GM21528 (cell line): ENCODE measurements at regions not wholly inside any gene's neighbourhood (a gene's known extent, or its start where the extent isn't known, plus 50 kb on each side); places are given as distances from the start of the nearest gene placed in this dataset.
"Not testable (repeated sequence)": the region's sequence is repeated elsewhere in the genome, so short reads cannot be mapped to it uniquely, and the experiment has no call there.

Experiments
- ATAC-seq: cut with Tn5 transposase; IDR thresholded peaks from one replicate; pipeline ENCODE4 v1.9.1; 2021; ENCODE audit warnings: mild to moderate bottlenecking, moderate library complexity; ENCODE audit not compliant: unreplicated experiment, low FRiP score

DNA sequence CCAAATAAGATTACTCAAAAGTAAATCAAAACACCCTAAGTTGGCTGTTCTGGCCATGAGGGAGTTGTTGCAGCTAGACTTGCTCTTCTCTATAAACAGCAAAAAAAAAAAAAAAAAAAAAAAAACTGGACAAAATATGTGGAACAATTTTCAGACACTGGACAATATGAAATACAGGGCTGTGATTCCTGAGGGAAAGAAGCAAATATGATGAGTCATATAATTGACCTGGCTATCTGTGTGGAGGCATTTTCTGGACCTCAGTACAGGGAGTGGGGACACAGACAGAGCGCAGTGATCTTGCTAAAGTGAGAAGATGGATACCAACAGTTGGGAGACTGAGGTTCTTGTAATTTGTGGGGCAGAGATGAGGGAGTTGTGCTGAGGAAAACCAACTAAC lies 192.0 kb upstream of the HAND2 start:
- ATAC-seq: no peak

- ATAC-seq: not testable (repeated sequence)
Observed at GRCh38 chr4:173718504-173718903, 188.5 kb upstream of the HAND2 start.

DNA sequence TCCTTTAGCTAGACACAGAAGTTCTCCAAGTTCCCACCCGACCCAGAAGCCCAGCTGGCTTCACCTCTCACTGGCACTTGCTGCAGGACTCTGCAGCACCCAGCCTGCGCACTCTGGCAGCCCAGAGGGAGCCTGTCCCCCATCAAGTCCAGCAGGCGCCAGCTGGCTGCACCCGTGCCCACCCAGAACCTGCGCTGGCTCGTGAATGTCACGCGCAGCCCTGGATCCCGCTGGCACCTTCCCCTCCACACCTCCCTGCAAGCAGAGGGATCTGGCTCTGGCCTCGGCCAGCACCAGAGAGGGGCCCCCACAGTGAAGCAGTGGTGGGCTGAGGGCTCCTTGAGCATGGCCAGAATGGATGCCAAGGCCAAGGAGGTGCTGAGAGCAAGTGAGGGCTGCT lies 187.6 kb upstream of the HAND2 start:
- no peak for ATAC-seq

GRCh38 chr4:173714456-173714855 lies 184.4 kb upstream of the HAND2 start:
- no peak for ATAC-seq

DNA sequence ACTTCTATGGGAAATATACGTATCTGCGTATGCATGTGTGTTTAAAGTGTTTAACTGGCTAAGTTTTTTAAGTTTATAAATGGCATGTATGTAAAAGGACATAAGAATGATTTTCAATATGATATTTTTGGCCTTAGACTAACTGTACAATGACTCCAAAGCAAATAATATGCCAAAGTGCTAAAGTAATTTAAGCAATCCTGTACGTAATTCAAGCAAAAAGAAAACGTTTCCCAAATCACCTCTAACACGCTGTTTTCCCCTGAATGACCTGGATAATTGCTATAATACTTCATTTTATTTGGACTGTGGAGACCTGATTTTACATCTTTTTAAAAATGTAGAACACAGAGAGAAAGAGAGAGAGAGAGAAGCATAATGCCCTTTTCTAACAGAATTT lies 183.0 kb upstream of the HAND2 start:
- ATAC-seq: no peak

DNA sequence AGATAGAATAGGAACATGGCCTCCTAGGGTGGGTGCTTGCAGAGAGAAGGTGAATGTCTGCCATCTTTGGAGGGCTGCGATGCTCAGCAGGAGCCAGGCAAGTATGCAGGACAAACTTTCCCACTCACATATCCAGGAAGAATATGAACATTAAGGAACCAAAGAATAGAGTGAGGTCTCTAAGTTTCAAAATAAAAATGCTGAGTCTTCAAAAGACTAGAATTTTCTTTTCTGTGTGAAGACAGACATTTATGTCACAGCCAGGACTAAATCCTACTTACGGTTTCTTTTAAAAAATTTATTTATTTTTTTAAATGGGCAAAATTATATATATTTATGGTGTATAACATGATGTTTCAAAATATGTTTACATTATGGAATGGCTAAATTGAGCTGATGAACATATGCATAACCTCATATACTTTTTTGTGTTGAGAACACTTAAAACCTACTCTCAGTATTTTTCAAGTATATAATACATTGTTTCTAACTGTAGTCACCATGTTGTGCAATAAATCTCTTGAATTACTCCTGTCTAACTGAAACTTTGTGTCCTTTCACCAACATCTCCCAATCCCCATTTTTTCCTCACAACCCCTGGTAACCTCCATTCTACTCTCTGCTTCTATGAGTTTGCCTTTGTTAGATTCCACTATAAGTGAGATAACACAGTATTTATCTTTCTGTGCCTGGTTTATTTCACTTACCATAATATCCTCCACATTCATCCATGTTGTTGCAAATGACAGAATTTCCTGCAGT lies 177.8 kb upstream of the HAND2 start:
- ATAC-seq: no peak

DNA sequence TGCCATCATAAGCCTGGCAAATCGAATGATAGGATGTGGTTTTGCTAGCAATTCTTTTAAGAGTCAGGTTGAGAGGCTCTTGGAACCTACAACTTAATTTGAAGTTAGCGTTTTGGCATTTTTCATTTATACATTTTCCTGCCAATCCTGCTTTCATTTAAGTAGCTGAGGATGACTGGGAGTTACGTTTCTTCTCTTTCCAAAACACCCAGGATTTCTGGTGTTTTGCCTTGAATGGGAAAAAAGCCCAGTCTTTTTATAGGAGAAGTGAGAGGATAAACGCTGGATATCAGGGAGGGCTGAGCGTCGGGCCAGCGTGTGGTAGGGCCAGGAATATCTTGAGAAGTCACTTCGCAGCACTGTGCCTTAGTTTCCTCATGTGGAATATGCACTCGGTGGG lies 174.2 kb upstream of the HAND2 start:
- no peak for ATAC-seq

DNA sequence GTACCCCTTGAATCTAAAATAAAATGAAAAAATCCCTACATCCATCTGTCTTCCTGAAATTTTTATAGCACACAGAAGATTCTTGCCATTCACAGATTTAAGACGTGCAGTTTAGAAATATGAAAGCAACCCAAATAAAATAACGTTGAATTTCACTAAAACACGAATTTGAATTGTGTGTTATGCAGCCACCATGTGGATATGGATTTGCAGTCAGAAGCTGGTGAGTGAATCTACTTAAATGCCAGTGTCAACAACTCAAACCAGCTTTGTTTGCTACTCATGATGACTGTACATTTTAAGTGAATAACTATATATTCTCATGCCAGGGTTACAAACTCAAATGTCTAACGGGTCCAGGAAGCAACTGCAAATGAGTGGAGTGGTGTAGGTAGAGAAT lies 173.0 kb upstream of the HAND2 start:
- ATAC-seq: no peak

- ATAC-seq: no peak
Observed at GRCh38 chr4:173700650-173701049, 170.6 kb upstream of the HAND2 start.

GRCh38 chr4:173699841-173700475 lies 169.9 kb upstream of the HAND2 start:
- ATAC-seq: no peak

- no peak for ATAC-seq
Observed at GRCh38 chr4:173698557-173699262, 168.7 kb upstream of the HAND2 start.

DNA sequence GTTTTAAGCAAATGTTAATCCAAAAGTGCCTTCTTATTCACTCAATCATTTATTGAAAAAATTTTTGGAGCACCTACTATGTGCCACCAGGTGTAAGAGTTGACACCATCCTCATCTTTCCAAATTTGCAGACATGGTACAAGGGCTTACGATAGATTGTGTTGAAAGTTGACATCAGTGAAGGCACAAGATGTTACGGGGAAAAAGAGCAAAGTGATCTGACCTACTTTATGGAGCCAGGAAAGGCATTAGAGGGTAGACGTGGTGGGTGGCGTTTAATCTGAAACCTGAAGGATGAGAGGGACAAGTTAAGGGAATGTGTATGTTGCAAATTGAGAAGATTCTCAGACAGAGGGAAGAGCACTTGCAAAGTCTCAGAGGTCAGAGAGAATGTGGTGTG lies 167.8 kb upstream of the HAND2 start:
- ATAC-seq: no peak

DNA sequence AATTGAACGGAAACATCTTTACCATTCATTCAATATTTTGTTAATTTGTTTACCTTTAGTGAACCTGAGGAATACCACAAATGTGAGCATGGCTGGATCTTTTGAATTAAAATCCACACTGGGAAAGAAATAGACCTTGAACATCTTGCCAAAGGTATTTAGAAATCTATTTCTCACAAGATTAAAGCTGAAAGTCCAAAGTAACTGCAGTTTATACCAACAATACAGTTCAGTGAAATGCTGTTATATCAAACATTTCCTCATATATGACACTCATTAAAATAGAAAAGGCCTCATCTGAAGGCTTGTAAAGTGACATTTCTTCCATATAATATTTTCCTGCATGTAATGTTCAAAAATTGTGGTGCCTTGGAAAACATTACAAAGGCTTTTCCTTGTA lies 166.5 kb upstream of the HAND2 start:
- no peak for ATAC-seq

- no peak for ATAC-seq
Observed at GRCh38 chr4:173696011-173696410, 166.0 kb upstream of the HAND2 start.

DNA sequence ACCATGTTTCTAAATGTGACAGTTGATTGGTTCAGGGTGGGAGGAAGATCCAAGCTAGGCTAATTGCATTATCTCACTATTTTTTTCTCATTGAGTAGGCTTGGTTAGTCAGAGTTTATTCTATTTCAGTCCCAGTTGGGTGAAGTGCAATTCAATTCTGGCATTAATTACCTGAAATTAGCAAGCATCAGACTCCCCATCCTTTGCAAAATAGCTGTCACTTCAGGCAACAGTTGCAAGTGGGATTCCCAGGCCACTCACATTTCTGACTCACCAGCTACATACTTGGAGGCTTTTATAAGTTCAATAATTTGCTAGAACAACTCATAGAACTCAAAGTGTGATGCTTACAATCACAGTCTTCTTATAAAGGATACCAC lies 155.8 kb upstream of the HAND2 start:
- no peak for ATAC-seq

DNA sequence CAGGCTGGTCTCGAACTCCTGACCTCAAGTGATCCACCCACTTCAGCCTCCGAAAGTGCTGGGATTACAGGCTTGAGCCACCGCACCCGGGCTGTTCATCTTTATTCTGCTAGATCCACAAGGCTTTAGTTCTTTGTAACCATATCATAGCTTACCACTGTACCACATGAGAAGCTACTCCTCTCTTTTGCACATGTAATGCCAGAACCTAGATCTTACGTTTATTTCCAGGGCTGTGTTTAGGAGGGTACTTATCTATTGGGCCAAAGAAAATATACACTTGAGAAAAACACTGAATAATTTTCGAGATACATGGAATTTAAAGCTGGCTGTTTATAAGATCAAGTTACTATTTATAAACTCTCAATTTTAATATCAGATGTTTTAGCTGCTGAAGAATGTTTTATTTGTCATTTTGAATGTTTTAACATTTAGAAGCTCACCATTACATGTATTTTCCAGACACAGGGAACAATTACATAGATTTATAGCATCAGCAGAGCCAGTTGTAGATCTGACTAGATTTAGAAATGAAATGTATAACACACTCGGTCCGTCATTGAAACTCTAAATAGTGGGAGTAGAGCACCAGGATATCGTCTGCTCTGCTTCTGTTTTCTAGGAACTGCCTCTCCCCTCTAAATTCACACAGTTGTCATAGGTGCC lies 155.3 kb upstream of the HAND2 start:
- ATAC-seq: no peak

DNA sequence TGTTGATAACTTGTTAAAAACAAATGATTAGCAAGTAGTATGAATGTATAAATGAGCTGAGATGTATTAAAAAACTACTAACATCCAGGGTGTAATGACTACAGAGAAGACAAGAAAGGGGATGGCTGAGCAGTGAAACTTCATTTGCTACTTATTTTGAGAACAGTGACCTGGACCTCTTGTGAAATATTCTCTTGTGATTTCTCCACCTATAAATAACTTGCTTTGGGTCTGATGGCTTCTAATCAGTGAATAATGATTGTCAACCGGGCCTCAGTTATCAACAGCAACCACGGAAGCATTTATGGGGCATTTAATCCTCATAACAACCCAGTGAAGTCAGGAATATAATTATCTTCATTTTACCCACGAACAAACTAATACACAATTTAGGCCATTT lies 154.2 kb upstream of the HAND2 start:
- no peak for ATAC-seq

DNA sequence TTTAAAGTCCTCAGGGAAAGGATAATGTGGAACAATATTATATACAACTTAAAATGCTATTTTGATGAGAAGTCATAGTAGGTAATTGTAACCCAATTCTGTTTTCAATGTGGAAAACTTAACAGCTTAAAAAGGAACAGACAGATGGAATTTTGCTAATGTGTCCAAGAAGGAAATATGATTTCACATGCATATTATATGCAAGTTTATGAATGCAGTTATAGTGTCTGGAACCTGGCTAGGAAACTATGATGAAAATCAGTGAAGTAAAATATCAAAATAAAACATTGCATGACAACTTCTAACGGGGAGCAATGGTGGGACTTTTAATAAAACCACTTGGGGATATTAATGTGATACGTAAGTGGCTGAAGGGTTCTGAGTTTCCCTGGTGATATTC lies 152.6 kb upstream of the HAND2 start:
- no peak for ATAC-seq

DNA sequence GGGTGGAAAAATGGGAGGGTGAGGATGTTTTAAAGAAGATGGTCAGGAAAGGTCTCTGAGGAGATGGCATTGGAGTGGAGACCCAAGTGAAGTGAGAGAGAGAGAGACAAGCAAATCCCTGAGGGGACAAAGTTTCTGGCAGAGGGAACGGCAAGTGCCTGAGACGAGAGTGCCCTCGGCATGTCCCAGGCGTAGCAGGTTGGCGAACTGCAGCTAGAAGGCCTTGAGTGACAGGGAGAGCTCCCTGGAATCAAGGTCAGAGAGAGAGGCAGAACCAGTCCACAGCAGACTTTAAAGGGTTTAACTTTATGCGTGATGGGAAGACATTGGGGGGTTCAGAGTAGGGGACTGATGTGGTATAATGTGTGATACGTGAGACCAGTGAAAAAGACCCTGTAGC lies 150.2 kb upstream of the HAND2 start:
- ATAC-seq: no peak

DNA sequence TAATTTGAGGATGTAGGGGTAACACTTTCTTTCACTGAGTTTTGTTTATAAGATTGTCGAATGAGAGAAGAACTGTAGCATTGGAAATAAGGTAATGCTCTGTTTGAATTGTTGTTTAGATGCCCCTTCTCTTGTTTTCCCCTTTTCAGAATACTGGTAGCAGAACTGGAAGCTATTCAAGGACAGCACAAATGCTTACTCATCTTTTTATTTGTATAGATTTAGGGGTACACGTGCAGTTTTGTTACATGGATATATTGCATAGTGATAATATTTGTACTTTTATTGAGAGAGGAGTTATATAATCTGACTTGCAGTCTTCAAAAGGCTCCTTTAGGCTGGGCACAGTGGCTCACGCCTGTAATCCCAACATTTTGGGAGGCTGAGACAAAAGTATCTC lies 145.4 kb upstream of the HAND2 start:
- ATAC-seq: no peak

DNA sequence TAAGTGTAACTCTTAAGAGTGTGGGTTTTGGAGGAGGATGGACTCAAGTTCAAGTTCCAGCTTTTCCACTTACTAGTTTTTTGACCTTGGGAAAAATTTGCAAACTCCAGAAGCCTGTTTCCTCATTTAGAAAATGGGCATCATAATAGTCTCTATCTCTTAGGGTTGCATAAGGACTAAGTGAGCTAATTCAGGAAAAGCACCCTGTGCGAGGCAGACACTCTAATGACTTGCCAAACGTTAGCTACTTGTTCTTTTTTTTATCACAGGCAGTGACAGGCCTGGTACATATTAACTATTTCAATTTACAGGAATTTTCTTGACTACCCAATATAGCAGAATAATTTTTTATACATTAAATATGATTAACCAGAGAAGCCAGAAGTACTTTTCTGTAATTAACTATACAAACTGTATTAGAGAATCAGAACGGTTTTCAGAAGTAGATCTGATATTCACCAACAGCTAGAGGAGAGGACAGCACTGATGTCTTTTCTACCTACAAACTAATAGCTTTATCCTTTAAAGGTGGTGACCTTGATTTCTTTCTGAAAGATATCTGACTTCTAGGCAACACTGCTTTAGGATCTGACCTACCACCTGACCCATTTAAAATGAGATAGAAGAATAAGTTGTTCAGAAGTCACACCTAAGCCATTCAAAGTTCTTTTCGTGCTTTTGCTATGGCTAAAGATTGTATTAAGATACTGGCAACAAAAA lies 139.6 kb upstream of the HAND2 start:
- ATAC-seq: no peak
